HEK293 (cell line): ENCODE measurements at regions not wholly inside any gene's neighbourhood (a gene's known extent, or its start where the extent isn't known, plus 50 kb on each side); places are given as distances from the start of the nearest gene placed in this dataset.

ENCODE experiments used
- CTCF ChIA-PET: fragments of 350-600 bp; formaldehyde crosslinking; extraction: SDS; loops from one replicate; lab custom pipeline; 2021; ENCODE audit warnings: antibody characterized with exemption; lab: Yijun Ruan, JAX
- POLR2A ChIA-PET: fragments of 300-600 bp; formaldehyde crosslinking; extraction: SDS; loops from one replicate; lab custom pipeline; 2020; ENCODE audit warnings: antibody characterized with exemption, inconsistent platforms; lab: Yijun Ruan, JAX
- H3K27ac ChIP-seq: fragments of 200-500 bp; sonication (Bioruptor generic); 2 replicates; pipeline ENCODE4 v1.5.1; 2014; ENCODE audit warnings: low read depth, low read length, control low read depth, inconsistent platforms; ENCODE audit errors: extremely low read depth
- H3K36me3 ChIP-seq, 2 experiments: fragments of 200-500 bp in 1 of 2; sonication (Bioruptor generic) in 1 of 2; 1 replicate in 1 of 2; 2 replicates in 1 of 2; pipeline ENCODE4 v1.5.1; 2014 to 2017; ENCODE audit warnings: inconsistent platforms in 2 of 2, low read length in 2 of 2; ENCODE audit not compliant: control insufficient read depth in 2 of 2, insufficient read depth in 1 of 2
- H3K4me1 ChIP-seq: fragments of 200-500 bp; sonication (Bioruptor generic); 2 replicates; pipeline ENCODE4 v1.5.1; 2014; ENCODE audit warnings: mild to moderate bottlenecking, low read length, inconsistent platforms; ENCODE audit not compliant: control insufficient read depth, insufficient read depth
- H3K4me3 ChIP-seq: 2 replicates; pipeline ENCODE4 v1.5.1; 2011; ENCODE audit warnings: low read depth, mild to moderate bottlenecking, control low read depth, low read length, moderate library complexity
- H3K9me3 ChIP-seq: fragments of 200-500 bp; sonication (Bioruptor generic); 2 replicates; pipeline ENCODE4 v1.5.1; 2014; ENCODE audit warnings: low read depth, low read length, inconsistent platforms; ENCODE audit not compliant: control insufficient read depth, insufficient read depth
- KLF10 ChIP-seq: fragments of 450-650 bp; IDR thresholded peaks from 2 replicates; pipeline ENCODE4 v1.5.1; 2018; ENCODE audit warnings: missing biosample characterization, mild to moderate bottlenecking, missing genetic modification characterization
- KLF16 ChIP-seq: fragments of 450-650 bp; formaldehyde crosslinking; IDR thresholded peaks from 2 replicates; pipeline ENCODE4 v1.5.1; 2017; ENCODE audit warnings: missing biosample characterization, missing genetic modification characterization
- KLF17 ChIP-seq: fragments of 450-650 bp; formaldehyde crosslinking; IDR thresholded peaks from 2 replicates; pipeline ENCODE4 v1.5.1; 2016; ENCODE audit warnings: missing biosample characterization, missing genetic modification characterization
- OSR2 ChIP-seq: fragments of 450-650 bp; formaldehyde crosslinking; IDR thresholded peaks from 2 replicates; pipeline ENCODE4 v1.5.1; 2016; ENCODE audit warnings: missing biosample characterization, missing genetic modification characterization
- PRDM1 ChIP-seq: fragments of 450-650 bp; formaldehyde crosslinking; IDR thresholded peaks from 2 replicates; pipeline ENCODE4; 2016; ENCODE audit warnings: missing biosample characterization, missing genetic modification characterization
- REPIN1 ChIP-seq: fragments of 450-650 bp; formaldehyde crosslinking; IDR thresholded peaks from 2 replicates; pipeline ENCODE4 v1.5.1; 2017; ENCODE audit warnings: missing biosample characterization, missing genetic modification characterization, low read depth
- SALL2 ChIP-seq: fragments of 450-650 bp; formaldehyde crosslinking; IDR thresholded peaks from 2 replicates; pipeline ENCODE4 v1.5.0; 2017; ENCODE audit warnings: missing biosample characterization, mild to moderate bottlenecking, missing genetic modification characterization, borderline replicate concordance
- TSHZ1 ChIP-seq: fragments of 450-650 bp; formaldehyde crosslinking; IDR thresholded peaks from 2 replicates; pipeline ENCODE4 v1.5.1; 2016; ENCODE audit warnings: missing biosample characterization, missing genetic modification characterization, borderline replicate concordance
- ZFP69B ChIP-seq: fragments of 450-650 bp; formaldehyde crosslinking; IDR thresholded peaks from 2 replicates; pipeline ENCODE4 v1.5.1; 2016; ENCODE audit warnings: missing biosample characterization, missing genetic modification characterization
- ZNF132 ChIP-seq: fragments of 450-650 bp; formaldehyde crosslinking; IDR thresholded peaks from 2 replicates; pipeline ENCODE4 v1.5.1; 2017; ENCODE audit warnings: missing biosample characterization, missing genetic modification characterization, borderline replicate concordance
- ZNF133 ChIP-seq: fragments of 450-650 bp; formaldehyde crosslinking; IDR thresholded peaks from 2 replicates; pipeline ENCODE4 v1.5.1; 2016; ENCODE audit warnings: missing biosample characterization, missing genetic modification characterization
- ZNF146 ChIP-seq: fragments of 450-650 bp; formaldehyde crosslinking; IDR thresholded peaks from 2 replicates; pipeline ENCODE4 v1.5.1; 2016; ENCODE audit warnings: missing biosample characterization, missing genetic modification characterization
- ZNF202 ChIP-seq: fragments of 450-650 bp; formaldehyde crosslinking; IDR thresholded peaks from 2 replicates; pipeline ENCODE4 v1.5.1; 2016; ENCODE audit warnings: missing biosample characterization, missing genetic modification characterization, borderline replicate concordance
- ZNF23 ChIP-seq: fragments of 450-650 bp; formaldehyde crosslinking; IDR thresholded peaks from 2 replicates; pipeline ENCODE4 v1.5.1; 2016; ENCODE audit warnings: missing biosample characterization, missing genetic modification characterization, borderline replicate concordance
- ZNF24 ChIP-seq: fragments of 450-650 bp; formaldehyde crosslinking; IDR thresholded peaks from 2 replicates; pipeline ENCODE4 v1.5.1; 2016; ENCODE audit warnings: missing biosample characterization, missing genetic modification characterization
- ZNF324 ChIP-seq: fragments of 450-650 bp; formaldehyde crosslinking; IDR thresholded peaks from 2 replicates; pipeline ENCODE4 v1.5.1; 2016; ENCODE audit warnings: missing biosample characterization, missing genetic modification characterization
- ZNF341 ChIP-seq: fragments of 450-650 bp; formaldehyde crosslinking; IDR thresholded peaks from 2 replicates; pipeline ENCODE4; 2016; ENCODE audit warnings: low read depth, missing biosample characterization, missing genetic modification characterization
- ZNF350 ChIP-seq: fragments of 450-650 bp; formaldehyde crosslinking; IDR thresholded peaks from 2 replicates; pipeline ENCODE4 v1.5.0; 2017; ENCODE audit warnings: missing biosample characterization, mild to moderate bottlenecking, missing genetic modification characterization
- ZNF391 ChIP-seq: fragments of 450-650 bp; formaldehyde crosslinking; IDR thresholded peaks from 2 replicates; pipeline ENCODE4 v1.5.1; 2016; ENCODE audit warnings: low read depth, missing biosample characterization, missing genetic modification characterization, borderline replicate concordance
- ZNF404 ChIP-seq: fragments of 450-650 bp; formaldehyde crosslinking; IDR thresholded peaks from 2 replicates; pipeline ENCODE4 v1.5.1; 2017; ENCODE audit warnings: missing biosample characterization, missing genetic modification characterization
- ZNF416 ChIP-seq: fragments of 450-650 bp; formaldehyde crosslinking; IDR thresholded peaks from 2 replicates; pipeline ENCODE4 v1.5.1; 2016; ENCODE audit warnings: missing biosample characterization, missing genetic modification characterization
- ZNF48 ChIP-seq: fragments of 450-650 bp; formaldehyde crosslinking; IDR thresholded peaks from 2 replicates; pipeline ENCODE4 v1.5.1; 2016; ENCODE audit warnings: missing biosample characterization, missing genetic modification characterization
- ZNF501 ChIP-seq: fragments of 450-650 bp; formaldehyde crosslinking; IDR thresholded peaks from 2 replicates; pipeline ENCODE4 v1.5.1; 2016; ENCODE audit warnings: missing biosample characterization, missing genetic modification characterization
- ZNF514 ChIP-seq: fragments of 450-650 bp; formaldehyde crosslinking; IDR thresholded peaks from 2 replicates; pipeline ENCODE4 v1.5.1; 2016; ENCODE audit warnings: missing biosample characterization, missing genetic modification characterization
- ZNF549 ChIP-seq: fragments of 450-650 bp; IDR thresholded peaks from 2 replicates; pipeline ENCODE4 v1.5.1; 2018; ENCODE audit warnings: missing biosample characterization, missing genetic modification characterization, mild to moderate bottlenecking, inconsistent platforms, moderate library complexity
- ZNF561 ChIP-seq: fragments of 450-650 bp; IDR thresholded peaks from 2 replicates; pipeline ENCODE4 v1.5.1; 2018; ENCODE audit warnings: missing biosample characterization, missing genetic modification characterization, borderline replicate concordance
- ZNF704 ChIP-seq: fragments of 450-650 bp; formaldehyde crosslinking; IDR thresholded peaks from 2 replicates; pipeline ENCODE4 v1.5.1; 2016; ENCODE audit warnings: missing biosample characterization, missing genetic modification characterization
- ZSCAN30 ChIP-seq: fragments of 450-650 bp; IDR thresholded peaks from 2 replicates; pipeline ENCODE4 v1.5.1; 2018; ENCODE audit warnings: missing biosample characterization, mild to moderate bottlenecking, missing genetic modification characterization, moderate library complexity
- ZSCAN4 ChIP-seq: fragments of 450-650 bp; formaldehyde crosslinking; IDR thresholded peaks from 2 replicates; pipeline ENCODE4 v1.5.1; 2017; ENCODE audit warnings: missing biosample characterization, missing genetic modification characterization
- ZXDB ChIP-seq: fragments of 450-650 bp; formaldehyde crosslinking; IDR thresholded peaks from 2 replicates; pipeline ENCODE4 v1.5.1; 2016; ENCODE audit warnings: missing biosample characterization, missing genetic modification characterization

GRCh38 chr14:65329481-65329880 lies 83.0 kb upstream of the FUT8 start (continued):
- TF ChIP-seq TSHZ1 (no peak), ZNF391 (tag by site-specific recombination) (no peak), KLF17 (tag by site-specific recombination) (no peak), ZNF514 (no peak), SALL2 (no peak), ZSCAN30 (tag by site-specific recombination) (no peak), OSR2 (no peak), ZNF23 (no peak)

- ChIA-PET CTCF (no interaction called here), POLR2A (no interaction called here)
- TF ChIP-seq ZNF350, result no peak
- no peak for TF ChIP-seq ZNF202 (tag by site-specific recombination)
- no peak for TF ChIP-seq ZNF324 (tag by site-specific recombination)
- no peak for TF ChIP-seq PRDM1 (tag by site-specific recombination)
- TF ChIP-seq ZSCAN4 (tag by site-specific recombination), result no peak
- TF ChIP-seq ZNF341 (tag by site-specific recombination), result no peak
- no peak for TF ChIP-seq REPIN1 (tag by site-specific recombination)
- TF ChIP-seq ZNF561, result no peak
- TF ChIP-seq ZNF132 (tag by site-specific recombination), result no peak
- TF ChIP-seq ZNF48 (tag by site-specific recombination), result no peak
- Histone ChIP-seq H3K4me3 (no peak overlapping the region), H3K9me3 (no peaks in the 10 kb centered on the region), H3K4me1 (peaks cover 2% of the 10 kb centered on the region), H3K27ac (no peak overlapping the region), H3K36me3 (no peaks in the 10 kb centered on the region)
Measured at GRCh38 chr14:65329911-65330310, 82.6 kb upstream of the FUT8 start.

GRCh38 chr14:65330416-65330815 lies 82.1 kb upstream of the FUT8 start:
- CTCF ChIA-PET, result no interaction called here
- H3K4me1 ChIP-seq, result peaks cover 2% of the 10 kb centered on the region
- POLR2A ChIA-PET, result no interaction called here
- no peak for TF ChIP-seq ZNF704
- no peak for TF ChIP-seq ZSCAN30 (tag by site-specific recombination)
- no peak for TF ChIP-seq ZNF416 (tag by site-specific recombination)
- TF ChIP-seq KLF16, result no peak
- no peak for TF ChIP-seq ZFP69B (tag by site-specific recombination)
- TF ChIP-seq KLF10 (tag by site-specific recombination), result no peak
- no peak for TF ChIP-seq ZNF501
- no peak for TF ChIP-seq ZNF24 (tag by site-specific recombination)
- no peak for TF ChIP-seq ZXDB (tag by site-specific recombination)
- TF ChIP-seq KLF17 (tag by site-specific recombination), result no peak
- TF ChIP-seq ZNF146 (tag by site-specific recombination), result no peak
- no peak for TF ChIP-seq ZNF549 (tag by site-specific recombination)
- TF ChIP-seq ZNF404 (tag by site-specific recombination), result no peak
- TF ChIP-seq ZNF561, result no peak
- no peak for TF ChIP-seq ZNF133 (tag by site-specific recombination)

More at GRCh38 chr14:65330416-65330815, 82.1 kb upstream of the FUT8 start:
- no peak overlapping the region for H3K27ac ChIP-seq
- no peaks in the 10 kb centered on the region for H3K36me3 ChIP-seq
- H3K9me3 ChIP-seq, result no peaks in the 10 kb centered on the region
- H3K4me3 ChIP-seq, result no peak overlapping the region
